Stomach (tissue), 4 donors: ENCODE measurements at regions not wholly inside any gene's neighbourhood (a gene's known extent, or its start where the extent isn't known, plus 50 kb on each side); places are given as distances from the start of the nearest gene placed in this dataset.

Experiments
- CTCF ChIP-seq, 7 experiments: fragments of 450-650 bp in 4 of 7; fragments of 200-600 bp in 3 of 7; sonication (generic) in 3 of 7; IDR thresholded peaks; one replicate each; pipeline ENCODE4 v1.5.1; 2016 to 2019; ENCODE audit warnings: antibody characterized with exemption in 7 of 7, control low read depth in 2 of 7, mild to moderate bottlenecking in 1 of 7
- POLR2A ChIP-seq, 4 donors: fragments of 450-650 bp; IDR thresholded peaks; one replicate each; pipeline ENCODE4 v1.6.1; 2016; ENCODE audit warnings: antibody characterized with exemption in 4 of 4, control low read depth in 2 of 4, mild to moderate bottlenecking in 1 of 4, moderate library complexity in 1 of 4
- POLR2AphosphoS5 ChIP-seq, 3 donors: sonication (generic); formaldehyde crosslinking; IDR thresholded peaks; one replicate each; pipeline ENCODE4 v1.6.1; 2016; ENCODE audit warnings: antibody characterized with exemption in 3 of 3

DNA sequence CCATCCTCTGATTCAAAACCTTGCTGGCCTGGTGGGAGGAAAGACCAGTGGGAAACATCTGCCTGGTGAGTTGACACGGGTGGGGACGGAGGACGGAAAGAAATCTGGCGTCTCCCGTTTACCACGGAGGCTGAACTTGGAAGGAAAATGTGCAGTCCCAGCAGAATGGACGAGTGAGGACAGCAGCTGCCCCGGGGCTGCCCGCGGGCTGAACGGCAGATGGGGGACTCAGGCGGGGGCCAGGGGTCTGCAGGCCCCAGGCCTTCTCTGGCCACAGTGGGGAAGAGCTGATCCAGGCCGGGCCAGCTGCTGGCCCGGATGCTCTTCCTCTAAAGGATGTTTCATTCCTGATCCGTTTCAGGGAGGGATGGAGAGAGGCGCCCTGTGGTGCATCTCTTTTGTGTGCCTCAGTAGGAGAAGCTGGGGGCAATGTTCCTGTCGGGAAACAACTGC lies 147.5 kb upstream of the CHST15 start:
- TF ChIP-seq CTCF (IDR thresholded peaks at IDR 0.05) (no peak), POLR2A (IDR thresholded peaks at IDR 0.05) (no peak), POLR2AphosphoS5 (IDR thresholded peaks at IDR 0.05) (no peak)
